ENCODE measurements at regions not wholly inside any gene's neighbourhood (a gene's known extent, or its start where the extent isn't known, plus 50 kb on each side); places are given as distances from the start of the nearest gene placed in this dataset.

GRCh38 chr15:60101416-60101815 is 97.3 kb downstream of the FOXB1 start:
- TF ChIP-seq SMC3 (IDR thresholded peaks at IDR 0.05) (no peak), HDAC2 (IDR thresholded peaks at IDR 0.05) (no peak), CTCF (IDR thresholded peaks at IDR 0.05) (no peak), POLR2A (IDR thresholded peaks at IDR 0.05; ENCODE audit: low read length) (no peak)
- TF ChIP-seq, protein P1, sequence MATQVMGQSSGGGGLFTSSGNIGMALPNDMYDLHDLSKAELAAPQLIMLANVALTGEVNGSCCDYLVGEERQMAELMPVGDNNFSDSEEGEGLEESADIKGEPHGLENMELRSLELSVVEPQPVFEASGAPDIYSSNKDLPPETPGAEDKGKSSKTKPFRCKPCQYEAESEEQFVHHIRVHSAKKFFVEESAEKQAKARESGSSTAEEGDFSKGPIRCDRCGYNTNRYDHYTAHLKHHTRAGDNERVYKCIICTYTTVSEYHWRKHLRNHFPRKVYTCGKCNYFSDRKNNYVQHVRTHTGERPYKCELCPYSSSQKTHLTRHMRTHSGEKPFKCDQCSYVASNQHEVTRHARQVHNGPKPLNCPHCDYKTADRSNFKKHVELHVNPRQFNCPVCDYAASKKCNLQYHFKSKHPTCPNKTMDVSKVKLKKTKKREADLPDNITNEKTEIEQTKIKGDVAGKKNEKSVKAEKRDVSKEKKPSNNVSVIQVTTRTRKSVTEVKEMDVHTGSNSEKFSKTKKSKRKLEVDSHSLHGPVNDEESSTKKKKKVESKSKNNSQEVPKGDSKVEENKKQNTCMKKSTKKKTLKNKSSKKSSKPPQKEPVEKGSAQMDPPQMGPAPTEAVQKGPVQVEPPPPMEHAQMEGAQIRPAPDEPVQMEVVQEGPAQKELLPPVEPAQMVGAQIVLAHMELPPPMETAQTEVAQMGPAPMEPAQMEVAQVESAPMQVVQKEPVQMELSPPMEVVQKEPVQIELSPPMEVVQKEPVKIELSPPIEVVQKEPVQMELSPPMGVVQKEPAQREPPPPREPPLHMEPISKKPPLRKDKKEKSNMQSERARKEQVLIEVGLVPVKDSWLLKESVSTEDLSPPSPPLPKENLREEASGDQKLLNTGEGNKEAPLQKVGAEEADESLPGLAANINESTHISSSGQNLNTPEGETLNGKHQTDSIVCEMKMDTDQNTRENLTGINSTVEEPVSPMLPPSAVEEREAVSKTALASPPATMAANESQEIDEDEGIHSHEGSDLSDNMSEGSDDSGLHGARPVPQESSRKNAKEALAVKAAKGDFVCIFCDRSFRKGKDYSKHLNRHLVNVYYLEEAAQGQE (IDR thresholded peaks at IDR 0.05): no peak

Data from A549 (cell line).